SK-N-SH (cell line): ENCODE measurements at regions not wholly inside any gene's neighbourhood (a gene's known extent, or its start where the extent isn't known, plus 50 kb on each side); places are given as distances from the start of the nearest gene placed in this dataset.

Experiments
- CHD2 ChIP-seq: fragments of 150-350 bp; IDR thresholded peaks from 2 replicates; pipeline ENCODE4 v1.6.1; 2018; ENCODE audit warnings: low read length; ENCODE audit not compliant: partially characterized antibody
- CTCF ChIP-seq: fragments of 200-600 bp; sonication (generic); IDR thresholded peaks from 2 replicates; pipeline ENCODE4 v1.6.1; 2017; ENCODE audit warnings: antibody characterized with exemption, mild to moderate bottlenecking, moderate library complexity
- EP300 ChIP-seq, 2 experiments: IDR thresholded peaks; 2 replicates each; pipeline versions ENCODE4 v1.4.0 to v1.6.1; 2012; ENCODE audit warnings: borderline replicate concordance in 1 of 2, low read depth in 1 of 2, low read length in 1 of 2
- FOXM1 ChIP-seq: IDR thresholded peaks from 2 replicates; pipeline ENCODE4 v1.4.0; 2012; ENCODE audit warnings: low read depth, mild to moderate bottlenecking
- GATA2 ChIP-seq: sonication (generic); formaldehyde crosslinking; IDR thresholded peaks from 2 replicates; pipeline ENCODE4 v1.5.0; 2020; ENCODE audit warnings: mild to moderate bottlenecking, missing genetic modification reagents
- JUND ChIP-seq: IDR thresholded peaks from 2 replicates; pipeline ENCODE4 v1.4.0; 2012
- MXI1 ChIP-seq: IDR thresholded peaks from 2 replicates; pipeline ENCODE4 v1.6.1; 2012; ENCODE audit warnings: mild to moderate bottlenecking, low read depth, low read length, improper control_type of control experiment
- PBX3 ChIP-seq: IDR thresholded peaks from 2 replicates; pipeline ENCODE4; 2012
- POLR2AphosphoS5 ChIP-seq: IDR thresholded peaks from 2 replicates; pipeline ENCODE4 v1.6.1; 2012; ENCODE audit warnings: low read depth, low read length
- RCOR1 ChIP-seq: fragments of 150-350 bp; IDR thresholded peaks from 2 replicates; pipeline ENCODE4 v1.6.1; 2017; ENCODE audit warnings: antibody characterized with exemption, low read length
- RFX5 ChIP-seq: IDR thresholded peaks from 2 replicates; pipeline ENCODE4 v1.6.1; 2012; ENCODE audit warnings: mild to moderate bottlenecking, improper control_type of control experiment, low read length
- TAF1 ChIP-seq: IDR thresholded peaks from 2 replicates; pipeline ENCODE4 v1.6.1; 2012; ENCODE audit warnings: low read depth, mild to moderate bottlenecking, low read length, moderate library complexity, borderline replicate concordance
- TF ChIP-seq, protein P1 (sequence below): IDR thresholded peaks from 2 replicates; pipeline ENCODE4 v1.6.1; 2012; ENCODE audit warnings: mild to moderate bottlenecking, low read depth, low read length, moderate library complexity
- TF ChIP-seq, protein P2 (sequence below): fragments of 150-350 bp; IDR thresholded peaks from 2 replicates; pipeline ENCODE4 v1.6.1; 2017; ENCODE audit warnings: antibody characterized with exemption, low read length, low read depth, borderline replicate concordance

GRCh38 chr20:57020364-57020763 lies 246.1 kb downstream of the BMP7 start:
- TF ChIP-seq CTCF (no peak), EP300 (IDR thresholded peaks at IDR 0.05; ENCODE audit: borderline replicate concordance in 1 of 2, low read depth in 1 of 2, low read length in 1 of 2) (no peak), POLR2AphosphoS5 (no peak), RFX5 (no peak), RCOR1 (no peak), GATA2 (no peak), MXI1 (no peak), TAF1 (no peak), PBX3 (no peak), CHD2 (no peak), JUND (no peak), FOXM1 (no peak)
- TF ChIP-seq, protein P1, sequence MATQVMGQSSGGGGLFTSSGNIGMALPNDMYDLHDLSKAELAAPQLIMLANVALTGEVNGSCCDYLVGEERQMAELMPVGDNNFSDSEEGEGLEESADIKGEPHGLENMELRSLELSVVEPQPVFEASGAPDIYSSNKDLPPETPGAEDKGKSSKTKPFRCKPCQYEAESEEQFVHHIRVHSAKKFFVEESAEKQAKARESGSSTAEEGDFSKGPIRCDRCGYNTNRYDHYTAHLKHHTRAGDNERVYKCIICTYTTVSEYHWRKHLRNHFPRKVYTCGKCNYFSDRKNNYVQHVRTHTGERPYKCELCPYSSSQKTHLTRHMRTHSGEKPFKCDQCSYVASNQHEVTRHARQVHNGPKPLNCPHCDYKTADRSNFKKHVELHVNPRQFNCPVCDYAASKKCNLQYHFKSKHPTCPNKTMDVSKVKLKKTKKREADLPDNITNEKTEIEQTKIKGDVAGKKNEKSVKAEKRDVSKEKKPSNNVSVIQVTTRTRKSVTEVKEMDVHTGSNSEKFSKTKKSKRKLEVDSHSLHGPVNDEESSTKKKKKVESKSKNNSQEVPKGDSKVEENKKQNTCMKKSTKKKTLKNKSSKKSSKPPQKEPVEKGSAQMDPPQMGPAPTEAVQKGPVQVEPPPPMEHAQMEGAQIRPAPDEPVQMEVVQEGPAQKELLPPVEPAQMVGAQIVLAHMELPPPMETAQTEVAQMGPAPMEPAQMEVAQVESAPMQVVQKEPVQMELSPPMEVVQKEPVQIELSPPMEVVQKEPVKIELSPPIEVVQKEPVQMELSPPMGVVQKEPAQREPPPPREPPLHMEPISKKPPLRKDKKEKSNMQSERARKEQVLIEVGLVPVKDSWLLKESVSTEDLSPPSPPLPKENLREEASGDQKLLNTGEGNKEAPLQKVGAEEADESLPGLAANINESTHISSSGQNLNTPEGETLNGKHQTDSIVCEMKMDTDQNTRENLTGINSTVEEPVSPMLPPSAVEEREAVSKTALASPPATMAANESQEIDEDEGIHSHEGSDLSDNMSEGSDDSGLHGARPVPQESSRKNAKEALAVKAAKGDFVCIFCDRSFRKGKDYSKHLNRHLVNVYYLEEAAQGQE: no peak
- TF ChIP-seq, protein P2, sequence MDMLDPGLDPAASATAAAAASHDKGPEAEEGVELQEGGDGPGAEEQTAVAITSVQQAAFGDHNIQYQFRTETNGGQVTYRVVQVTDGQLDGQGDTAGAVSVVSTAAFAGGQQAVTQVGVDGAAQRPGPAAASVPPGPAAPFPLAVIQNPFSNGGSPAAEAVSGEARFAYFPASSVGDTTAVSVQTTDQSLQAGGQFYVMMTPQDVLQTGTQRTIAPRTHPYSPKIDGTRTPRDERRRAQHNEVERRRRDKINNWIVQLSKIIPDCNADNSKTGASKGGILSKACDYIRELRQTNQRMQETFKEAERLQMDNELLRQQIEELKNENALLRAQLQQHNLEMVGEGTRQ: no peak
